B cell (primary cell): ENCODE measurements at regions not wholly inside any gene's neighbourhood (a gene's known extent, or its start where the extent isn't known, plus 50 kb on each side); places are given as distances from the start of the nearest gene placed in this dataset.

Experiments
- CTCF ChIP-seq: fragments of 200-600 bp; IDR thresholded peaks from one replicate; pipeline ENCODE4 v1.8.0; 2022; ENCODE audit warnings: antibody characterized with exemption, mild to moderate bottlenecking
- EZH2 ChIP-seq: IDR thresholded peaks from 2 replicates; pipeline ENCODE4 v1.6.1; 2012; ENCODE audit warnings: borderline replicate concordance, low read depth, mild to moderate bottlenecking, moderate library complexity, low read length; ENCODE audit not compliant: insufficient read depth, poor library complexity, severe bottlenecking

- TF ChIP-seq CTCF: no peak
- TF ChIP-seq EZH2: no peak
Observed at GRCh38 chr13:76296751-76297150, 589.5 kb downstream of the KCTD12 start.
